ENCODE measurements at regions not wholly inside any gene's neighbourhood (a gene's known extent, or its start where the extent isn't known, plus 50 kb on each side); places are given as distances from the start of the nearest gene placed in this dataset.
"Not testable (repeated sequence)": the region's sequence is repeated elsewhere in the genome, so short reads cannot be mapped to it uniquely, and the experiment has no call there.

DNA sequence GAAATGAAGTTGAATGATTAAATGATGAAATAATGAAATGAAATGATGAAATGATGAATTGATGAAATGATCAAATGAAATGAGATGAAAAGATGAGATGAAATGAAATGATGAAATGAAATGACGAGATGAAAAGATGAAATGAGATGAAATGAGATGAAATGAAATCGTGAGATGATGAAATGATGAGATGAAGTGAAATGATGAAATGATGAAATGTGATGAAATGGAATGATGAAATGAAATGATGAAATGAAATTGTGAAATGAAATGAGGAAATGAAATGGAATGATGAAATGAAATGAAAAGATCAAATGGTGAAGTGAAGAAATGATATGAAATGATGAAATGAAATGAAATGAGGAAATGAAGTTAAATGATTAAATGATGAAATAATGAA lies 468.7 kb downstream of the FAM72C start:
- TF ChIP-seq ZNF626, CTCF (tag by site-specific recombination; IDR thresholded peaks at IDR 0.05): not testable (repeated sequence)
